Karpas-422 (cell line): ENCODE measurements at regions not wholly inside any gene's neighbourhood (a gene's known extent, or its start where the extent isn't known, plus 50 kb on each side); places are given as distances from the start of the nearest gene placed in this dataset.

Source experiments
- DNase-seq: peaks from one replicate; pipeline ENCODE4 v3.0.0-alpha.2; 2015
- H2AFZ ChIP-seq: fragments of 200-600 bp; sonication (generic); 2 replicates; pipeline ENCODE4 v1.6.1; 2014; ENCODE audit warnings: antibody characterized with exemption, low read length, mixed read lengths
- H3K27ac ChIP-seq: fragments of 200-600 bp; sonication (generic); 2 replicates; pipeline ENCODE4 v1.5.1; 2014; ENCODE audit warnings: mild to moderate bottlenecking, low read length, moderate library complexity
- H3K27me3 ChIP-seq: fragments of 200-600 bp; sonication (generic); 2 replicates; pipeline ENCODE4 v1.6.1; 2014; ENCODE audit warnings: low read length, mixed read lengths
- H3K36me3 ChIP-seq: fragments of 200-600 bp; sonication (generic); 2 replicates; pipeline ENCODE4 v1.6.1; 2014; ENCODE audit warnings: low read length, mixed read lengths; ENCODE audit not compliant: insufficient read depth
- H3K4me1 ChIP-seq: fragments of 200-600 bp; sonication (generic); 2 replicates; pipeline ENCODE4 v1.6.1; 2014; ENCODE audit warnings: mild to moderate bottlenecking, low read length, mixed read lengths
- H3K4me2 ChIP-seq: fragments of 200-600 bp; sonication (generic); 2 replicates; pipeline ENCODE4 v1.6.1; 2014; ENCODE audit warnings: low read length, low read depth, mild to moderate bottlenecking; ENCODE audit not compliant: poor library complexity, severe bottlenecking
- H3K4me3 ChIP-seq: fragments of 200-600 bp; sonication (generic); 2 replicates; pipeline ENCODE4 v1.5.1; 2014; ENCODE audit warnings: mild to moderate bottlenecking, antibody characterized with exemption, low read length, mixed read lengths
- H3K79me2 ChIP-seq: fragments of 200-600 bp; sonication (generic); 2 replicates; pipeline ENCODE4 v1.6.1; 2014; ENCODE audit warnings: mild to moderate bottlenecking, low read length, mixed read lengths
- H3K9ac ChIP-seq: fragments of 200-600 bp; sonication (generic); 2 replicates; pipeline ENCODE4 v1.6.0; 2014; ENCODE audit warnings: low read length
- H3K9me2 ChIP-seq: fragments of 200-600 bp; sonication (generic), shearing (Covaris generic); replicated peaks from 2 replicates; pipeline ENCODE4 v1.6.0; 2014; ENCODE audit warnings: mild to moderate bottlenecking, low read length, moderate library complexity; ENCODE audit not compliant: insufficient read depth
- H3K9me3 ChIP-seq: fragments of 300-700, 200-600 bp; sonication (generic); 2 replicates; pipeline ENCODE4 v1.6.1; 2014; ENCODE audit warnings: low read length, mixed read lengths
- H4K20me1 ChIP-seq: fragments of 200-600 bp; sonication (generic); 2 replicates; pipeline ENCODE4 v1.6.1; 2014; ENCODE audit warnings: mild to moderate bottlenecking, antibody characterized with exemption, low read length, low read depth; ENCODE audit not compliant: insufficient read depth

DNA sequence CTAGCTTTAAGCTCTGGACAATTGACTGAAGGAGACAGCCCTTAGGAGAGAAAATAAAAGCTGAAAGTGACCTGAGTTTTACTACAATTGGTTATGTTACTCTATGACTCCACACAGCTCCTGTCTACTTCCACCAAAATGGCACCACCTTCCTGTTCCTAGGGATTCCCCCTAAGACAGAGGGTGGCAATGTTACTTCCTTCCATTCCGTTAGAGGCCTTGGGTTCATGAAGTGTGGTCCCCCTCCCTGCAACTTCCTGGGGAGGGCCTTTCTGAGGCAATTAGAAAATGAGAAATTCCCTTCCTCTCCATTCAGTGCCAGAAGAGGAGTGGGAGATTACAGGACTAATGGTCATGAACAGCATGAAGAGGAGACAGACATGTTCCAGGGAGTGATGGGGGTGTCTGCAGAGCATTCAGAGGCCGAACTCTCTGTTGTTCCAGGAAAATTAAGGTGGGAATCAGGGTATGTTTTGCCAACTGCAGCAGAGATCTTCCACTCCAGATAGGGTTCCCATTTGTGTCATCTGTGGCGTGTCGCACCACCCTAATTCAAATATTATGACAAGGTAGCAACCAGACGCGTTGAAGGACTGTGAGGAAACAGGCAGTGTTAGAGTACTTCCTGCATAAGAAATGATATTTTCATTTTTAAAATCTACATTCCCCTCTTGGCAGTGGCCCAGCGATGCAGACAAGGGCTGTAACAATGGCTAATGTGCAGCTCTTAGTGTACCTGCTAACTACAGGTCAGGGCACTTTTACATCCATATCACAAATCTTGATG is 53.1 kb upstream of the TRIM67 start:
- no peak overlapping the region for H2AFZ ChIP-seq
- no peak for DNase-seq
- H3K4me2 ChIP-seq: no peak overlapping the region
- no peaks in the 10 kb centered on the region for H3K79me2 ChIP-seq
- no peak overlapping the region for H3K9ac ChIP-seq
- H3K4me1 ChIP-seq: no peaks in the 10 kb centered on the region
- H3K9me3 ChIP-seq: no peaks in the 10 kb centered on the region
- H4K20me1 ChIP-seq: no peaks in the 10 kb centered on the region
- no peaks in the 10 kb centered on the region for H3K9me2 ChIP-seq
- no peaks in the 10 kb centered on the region for H3K27me3 ChIP-seq
- H3K36me3 ChIP-seq: no peaks in the 10 kb centered on the region
- H3K4me3 ChIP-seq: no peak overlapping the region
- H3K27ac ChIP-seq: no peak overlapping the region

DNA sequence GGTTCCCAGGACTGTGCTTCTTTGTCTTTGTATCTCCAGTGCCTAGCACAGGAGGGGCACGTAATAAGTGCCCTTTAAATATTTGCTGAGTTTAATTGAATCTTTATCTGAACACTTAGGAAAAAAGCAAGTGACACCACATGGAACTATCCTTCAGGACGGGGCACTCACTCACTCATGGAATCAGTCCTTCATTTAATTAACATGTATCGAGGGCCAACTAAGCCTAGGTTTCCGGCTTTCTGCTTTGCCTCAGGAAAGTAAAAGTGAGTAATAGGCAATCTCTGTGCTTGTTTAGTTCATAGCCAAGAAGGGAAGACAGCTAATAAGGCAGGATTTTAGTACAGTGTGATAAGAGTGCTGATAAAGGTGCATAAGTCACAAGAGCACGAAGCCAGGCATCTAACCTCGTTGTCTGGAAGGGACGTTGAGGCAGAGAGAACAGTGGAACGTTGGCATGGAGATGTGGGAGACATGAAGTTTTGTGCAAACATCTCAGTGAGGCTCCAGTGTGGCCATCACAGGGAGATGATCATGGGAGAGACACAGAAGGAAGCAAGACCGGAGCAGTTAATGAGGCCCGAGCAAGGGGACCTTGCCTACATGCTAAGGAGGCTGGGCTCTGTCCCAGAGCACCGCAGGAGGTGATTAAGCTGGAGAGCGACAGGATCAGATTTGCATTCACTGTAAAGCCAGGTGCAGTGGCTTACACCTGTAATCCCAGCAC is 54.1 kb upstream of the TRIM67 start:
- Histone ChIP-seq H3K27ac (no peak overlapping the region), H3K27me3 (no peaks in the 10 kb centered on the region), H3K9me3 (no peaks in the 10 kb centered on the region), H3K36me3 (no peaks in the 10 kb centered on the region), H3K4me2 (no peak overlapping the region), H4K20me1 (no peaks in the 10 kb centered on the region), H3K79me2 (no peaks in the 10 kb centered on the region), H3K9ac (no peak overlapping the region), H2AFZ (no peak overlapping the region), H3K4me1 (no peaks in the 10 kb centered on the region), H3K4me3 (no peak overlapping the region), H3K9me2 (no peaks in the 10 kb centered on the region)
- no peak for DNase-seq

DNA sequence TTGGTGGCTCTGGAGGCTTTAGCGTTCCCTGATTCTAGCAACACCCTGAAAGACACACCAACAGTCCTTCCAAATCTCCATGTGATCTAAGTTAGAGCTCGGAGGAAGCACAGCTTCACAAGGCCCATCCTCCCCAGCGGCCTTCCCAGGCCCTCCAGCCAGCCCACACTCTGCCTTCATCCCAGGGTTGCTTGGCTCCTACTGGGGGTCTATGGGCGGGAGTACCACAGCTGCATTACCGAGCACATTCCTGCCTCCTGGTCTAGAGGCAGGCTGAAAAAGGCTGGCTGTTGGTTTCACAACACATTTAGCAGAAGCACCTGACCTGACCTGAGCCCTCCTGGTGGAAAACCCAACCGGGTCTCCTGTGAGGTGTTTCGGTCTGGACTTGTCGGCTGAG is 54.7 kb upstream of the TRIM67 start:
- Histone ChIP-seq H3K9ac (no peak overlapping the region), H3K79me2 (no peaks in the 10 kb centered on the region), H3K4me1 (no peaks in the 10 kb centered on the region), H3K4me2 (no peak overlapping the region), H2AFZ (no peak overlapping the region), H4K20me1 (no peaks in the 10 kb centered on the region), H3K27ac (no peak overlapping the region), H3K4me3 (no peak overlapping the region), H3K36me3 (no peaks in the 10 kb centered on the region), H3K9me3 (no peaks in the 10 kb centered on the region), H3K9me2 (no peaks in the 10 kb centered on the region), H3K27me3 (no peaks in the 10 kb centered on the region)
- DNase-seq: no peak

DNA sequence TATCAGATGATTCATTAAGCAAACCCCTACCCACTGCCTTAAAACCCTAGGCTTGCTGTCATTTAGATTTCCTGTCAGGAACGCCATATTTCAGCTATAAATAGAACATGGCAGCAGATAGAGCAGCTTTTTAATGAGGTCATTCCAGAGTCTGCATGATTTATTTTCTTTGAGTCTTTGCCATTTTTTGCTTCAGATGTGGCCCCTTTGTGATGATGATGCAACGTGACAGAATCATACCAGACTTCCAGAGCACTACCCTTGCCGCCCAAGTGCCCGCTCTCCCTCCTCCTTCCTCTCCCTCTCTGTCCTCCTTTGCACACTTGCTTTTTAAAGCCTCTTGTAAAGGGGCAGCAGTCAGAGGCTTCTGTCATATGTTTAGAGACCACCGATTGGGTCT is 55.5 kb upstream of the TRIM67 start:
- no peak overlapping the region for H3K4me2 ChIP-seq
- H3K9ac ChIP-seq: no peak overlapping the region
- no peak for DNase-seq
- H3K36me3 ChIP-seq: no peaks in the 10 kb centered on the region
- no peaks in the 10 kb centered on the region for H3K4me1 ChIP-seq
- no peak overlapping the region for H3K4me3 ChIP-seq
- H3K9me3 ChIP-seq: no peaks in the 10 kb centered on the region
- H4K20me1 ChIP-seq: no peaks in the 10 kb centered on the region
- no peaks in the 10 kb centered on the region for H3K27me3 ChIP-seq
- H3K9me2 ChIP-seq: no peaks in the 10 kb centered on the region
- no peak overlapping the region for H2AFZ ChIP-seq
- H3K27ac ChIP-seq: no peak overlapping the region
- H3K79me2 ChIP-seq: no peaks in the 10 kb centered on the region

DNA sequence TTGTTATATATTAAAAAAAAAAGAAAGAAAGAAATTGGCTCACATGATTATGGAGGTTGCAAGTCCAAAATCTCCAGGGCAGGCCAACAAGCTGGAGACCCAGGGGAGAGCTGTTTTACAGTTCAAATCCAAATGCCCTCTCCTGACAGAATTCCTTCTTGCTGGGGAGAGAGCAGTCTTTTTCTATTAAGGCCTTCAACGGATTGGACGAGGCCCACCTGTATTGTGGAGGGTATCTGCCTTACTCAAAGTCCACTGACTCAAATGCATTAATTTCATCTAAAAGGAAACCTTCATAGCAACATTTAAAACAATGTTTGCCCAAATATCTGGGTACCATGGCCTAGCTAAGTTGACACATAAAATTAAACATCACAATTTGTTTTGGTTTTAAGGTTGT is 56.9 kb upstream of the TRIM67 start:
- no peak overlapping the region for H3K4me2 ChIP-seq
- H3K27me3 ChIP-seq: no peaks in the 10 kb centered on the region
- H3K4me1 ChIP-seq: no peaks in the 10 kb centered on the region
- no peak overlapping the region for H3K4me3 ChIP-seq
- DNase-seq: no peak
- H3K79me2 ChIP-seq: no peaks in the 10 kb centered on the region
- H3K9me2 ChIP-seq: no peaks in the 10 kb centered on the region
- H3K9ac ChIP-seq: no peak overlapping the region
- no peak overlapping the region for H2AFZ ChIP-seq
- H3K36me3 ChIP-seq: no peaks in the 10 kb centered on the region
- no peaks in the 10 kb centered on the region for H4K20me1 ChIP-seq
- no peak overlapping the region for H3K27ac ChIP-seq
- no peaks in the 10 kb centered on the region for H3K9me3 ChIP-seq

DNA sequence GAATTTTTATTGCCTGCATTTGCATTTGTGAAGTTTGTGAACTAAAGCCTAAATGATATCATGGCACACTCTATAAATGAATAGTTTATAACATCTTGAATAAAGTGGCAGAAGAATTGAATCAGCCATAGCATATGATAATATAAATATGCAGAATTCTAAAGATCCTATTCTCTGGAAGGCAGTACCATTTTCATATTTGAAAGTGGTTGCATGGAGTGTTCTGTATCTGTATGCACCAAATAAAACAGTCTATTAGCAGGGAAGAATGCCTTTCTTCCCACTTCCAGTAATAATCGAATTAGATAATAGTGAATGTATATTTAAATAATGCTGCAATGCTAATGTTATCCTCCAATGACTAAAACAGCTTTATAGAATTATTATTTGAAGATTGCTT is 57.9 kb upstream of the TRIM67 start:
- DNase-seq: no peak
- no peaks in the 10 kb centered on the region for H3K9me2 ChIP-seq
- H4K20me1 ChIP-seq: no peaks in the 10 kb centered on the region
- no peaks in the 10 kb centered on the region for H3K79me2 ChIP-seq
- H3K27me3 ChIP-seq: no peaks in the 10 kb centered on the region
- H3K4me1 ChIP-seq: no peaks in the 10 kb centered on the region
- no peak overlapping the region for H2AFZ ChIP-seq
- H3K4me3 ChIP-seq: no peak overlapping the region
- H3K9ac ChIP-seq: no peak overlapping the region
- no peaks in the 10 kb centered on the region for H3K36me3 ChIP-seq
- no peak overlapping the region for H3K4me2 ChIP-seq
- no peak overlapping the region for H3K27ac ChIP-seq
- no peaks in the 10 kb centered on the region for H3K9me3 ChIP-seq

DNA sequence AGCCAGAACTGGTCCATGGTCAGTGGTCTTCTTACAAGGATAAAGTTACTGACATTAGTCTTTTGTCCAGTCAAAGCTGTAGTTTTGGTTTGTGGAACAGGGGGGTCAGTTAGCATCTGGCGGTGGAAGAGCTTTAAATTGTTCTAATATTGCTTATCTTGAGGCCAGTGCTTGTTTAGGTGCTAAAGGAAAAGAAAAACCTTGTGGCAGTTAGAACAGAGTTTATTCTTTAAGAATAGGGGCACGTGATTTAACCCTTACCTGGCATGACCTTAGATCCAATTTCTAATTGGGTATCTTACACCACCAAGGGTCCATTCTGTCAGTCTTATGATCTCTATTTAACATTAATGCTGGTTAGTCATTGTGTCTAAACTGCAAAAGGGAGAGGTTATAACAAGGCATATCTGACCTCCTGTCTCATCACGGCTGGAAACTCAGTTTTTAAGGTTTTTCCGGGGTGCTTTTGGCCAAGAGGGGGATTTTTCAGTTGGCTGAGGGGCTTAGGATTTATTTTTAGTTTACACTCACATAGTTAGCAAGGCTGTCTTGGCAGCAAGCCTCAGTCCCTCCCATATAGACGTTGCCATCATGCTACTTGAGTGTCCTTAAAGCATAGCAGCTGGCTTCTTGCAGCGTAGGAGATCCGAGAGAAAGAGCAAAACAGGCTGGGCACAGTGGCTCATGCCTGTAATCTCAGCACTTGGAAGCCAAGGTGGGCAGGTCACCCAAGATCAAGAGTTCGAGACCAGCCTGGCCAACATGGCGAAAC is 60.1 kb upstream of the FAM89A start:
- no peaks in the 10 kb centered on the region for H3K36me3 ChIP-seq
- no peak overlapping the region for H3K27ac ChIP-seq
- H2AFZ ChIP-seq: no peak overlapping the region
- H3K79me2 ChIP-seq: no peaks in the 10 kb centered on the region
- H3K27me3 ChIP-seq: no peaks in the 10 kb centered on the region
- H3K9ac ChIP-seq: no peak overlapping the region
- no peak overlapping the region for H3K4me3 ChIP-seq
- no peak for DNase-seq
- no peaks in the 10 kb centered on the region for H3K9me3 ChIP-seq
- no peaks in the 10 kb centered on the region for H4K20me1 ChIP-seq
- H3K4me2 ChIP-seq: no peak overlapping the region
- H3K9me2 ChIP-seq: no peaks in the 10 kb centered on the region
- H3K4me1 ChIP-seq: no peaks in the 10 kb centered on the region

DNA sequence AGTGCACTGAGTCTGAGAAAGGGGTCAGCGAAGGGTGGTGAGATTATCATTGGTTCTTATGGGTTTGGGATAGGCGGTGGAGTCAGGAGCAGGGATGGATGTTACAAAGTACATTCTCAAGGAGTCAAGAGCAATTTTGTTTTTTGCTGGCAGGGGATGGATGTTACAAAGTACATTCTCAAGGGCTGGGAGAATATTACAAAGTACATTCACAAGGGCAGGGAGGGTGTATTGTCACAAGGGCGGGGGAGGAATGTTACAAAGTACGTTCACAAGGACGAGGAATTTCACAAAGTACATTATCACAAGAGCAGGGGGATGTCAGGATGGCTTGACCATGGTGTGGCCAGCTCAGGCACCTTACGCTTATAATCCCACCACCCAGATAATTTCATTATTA is 59.3 kb upstream of the FAM89A start:
- no peak overlapping the region for H2AFZ ChIP-seq
- no peaks in the 10 kb centered on the region for H3K36me3 ChIP-seq
- no peaks in the 10 kb centered on the region for H3K79me2 ChIP-seq
- no peaks in the 10 kb centered on the region for H3K27me3 ChIP-seq
- DNase-seq: no peak
- no peaks in the 10 kb centered on the region for H3K9me3 ChIP-seq
- H4K20me1 ChIP-seq: no peaks in the 10 kb centered on the region
- no peak overlapping the region for H3K4me2 ChIP-seq
- H3K9me2 ChIP-seq: no peaks in the 10 kb centered on the region
- H3K4me1 ChIP-seq: no peaks in the 10 kb centered on the region
- no peak overlapping the region for H3K4me3 ChIP-seq
- H3K9ac ChIP-seq: no peak overlapping the region
- H3K27ac ChIP-seq: no peak overlapping the region
